K562 (cell line): ENCODE measurements at regions not wholly inside any gene's neighbourhood (a gene's known extent, or its start where the extent isn't known, plus 50 kb on each side); places are given as distances from the start of the nearest gene placed in this dataset.

Source experiments
- BRCA1 ChIP-seq, 2 experiments: fragments of 450-650 bp in 1 of 2; sonication (generic) in 1 of 2; formaldehyde crosslinking in 1 of 2; IDR thresholded peaks; 2 replicates each; pipeline versions ENCODE4 v1.5.0 to v1.6.1; 2017 to 2020; ENCODE audit warnings: mild to moderate bottlenecking in 1 of 2, missing genetic modification reagents in 1 of 2
- CTCF ChIP-seq, 3 experiments: IDR thresholded peaks in 2 of 3; conservative IDR thresholded peaks in 1 of 3; 2 replicates each; pipeline ENCODE4 v1.5.1; 2011 to 2012; ENCODE audit warnings: low read length in 3 of 3, mild to moderate bottlenecking in 3 of 3, control low read depth in 2 of 3, improper control_type of control experiment in 1 of 3, inconsistent platforms in 1 of 3, low read depth in 1 of 3, mixed read lengths in 1 of 3, moderate library complexity in 1 of 3; ENCODE audit not compliant: insufficient read depth in 2 of 3
- ETV6 ChIP-seq, 3 experiments: fragments of 150-350 bp in 1 of 3; sonication (generic) in 1 of 3; formaldehyde crosslinking in 1 of 3; IDR thresholded peaks; 2 replicates each; pipeline versions ENCODE4 v1.6.1 to v1.8.0; 2014 to 2022; ENCODE audit warnings: borderline replicate concordance in 2 of 3, low read depth in 2 of 3, antibody characterized with exemption in 1 of 3, low read length in 1 of 3, mild to moderate bottlenecking in 1 of 3, missing genetic modification reagents in 1 of 3
- EZH2 ChIP-seq: IDR thresholded peaks from 2 replicates; pipeline ENCODE4 v1.6.1; 2012; ENCODE audit warnings: low read depth, mild to moderate bottlenecking, inconsistent platforms, low read length, borderline replicate concordance
- FOXM1 ChIP-seq, 2 experiments: fragments of 450-650 bp in 1 of 2; sonication (generic) in 1 of 2; formaldehyde crosslinking in 1 of 2; IDR thresholded peaks; 2 replicates each; pipeline versions ENCODE4 v1.6.1 to v1.9.0; 2017 to 2022; ENCODE audit warnings: low read depth in 2 of 2, mild to moderate bottlenecking in 2 of 2, missing genetic modification reagents in 1 of 2, moderate library complexity in 1 of 2
- GABPA ChIP-seq: fragments of 200-800 bp; sonication (Bioruptor generic); conservative IDR thresholded peaks from 2 replicates; pipeline ENCODE4 v1.6.1; 2016; ENCODE audit warnings: low read depth, missing genetic modification characterization, missing compliant biosample characterization
- KLF1 ChIP-seq: fragments of 450-650 bp; IDR thresholded peaks from 2 replicates; pipeline ENCODE4 v1.6.1; 2016; ENCODE audit warnings: missing genetic modification characterization, missing compliant biosample characterization
- MAFF ChIP-seq: IDR thresholded peaks from 2 replicates; pipeline ENCODE4 v1.6.1; 2012; ENCODE audit warnings: low read length, improper control_type of control experiment
- NFE2 ChIP-seq: IDR thresholded peaks from 2 replicates; pipeline ENCODE4 v1.6.1; 2014; ENCODE audit warnings: antibody characterized with exemption, low read depth
- PCBP1 ChIP-seq: fragments of 200-400 bp; formaldehyde crosslinking; IDR thresholded peaks from 2 replicates; pipeline ENCODE4 v1.6.1; 2018; ENCODE audit warnings: mild to moderate bottlenecking, low read depth, low read length; ENCODE audit not compliant: poor library complexity, severe bottlenecking
- RUNX1 ChIP-seq: sonication (generic); IDR thresholded peaks from 2 replicates; pipeline ENCODE4 v1.6.1; 2016; ENCODE audit warnings: antibody characterized with exemption, low read depth
- SP1 ChIP-seq: sonication (generic); formaldehyde crosslinking; IDR thresholded peaks from 2 replicates; pipeline ENCODE4 v1.8.1; 2022; ENCODE audit warnings: mild to moderate bottlenecking, missing genetic modification reagents

- TF ChIP-seq RUNX1 (no peak), MAFF (no peak), FOXM1 (IDR thresholded peaks at IDR 0.05; ENCODE audit: low read depth) (no peak), FOXM1 (CRISPR knock-in tag; IDR thresholded peaks at IDR 0.05; ENCODE audit: low read depth) (no peak), EZH2 (no peak), BRCA1 (IDR thresholded peaks at IDR 0.05) (no peak), BRCA1 (CRISPR knock-in tag; IDR thresholded peaks at IDR 0.05) (no peak), GABPA (tag) (no peak), PCBP1 (no peak), SP1 (no peak), CTCF (IDR thresholded peaks at IDR 0.05 in 2 of 3, conservative IDR thresholded peaks at IDR 0.05 in 1 of 3; ENCODE audit: insufficient read depth in 2 of 3, low read depth in 1 of 3, low read length in 3 of 3) (no peak), ETV6 (IDR thresholded peaks at IDR 0.05; ENCODE audit: borderline replicate concordance in 1 of 2, low read depth in 2 of 2, low read length in 1 of 2) (no peak), ETV6 (CRISPR knock-in tag; IDR thresholded peaks at IDR 0.05; ENCODE audit: borderline replicate concordance) (no peak), NFE2 (no peak), KLF1 (no peak)
Observed at GRCh38 chr15:96115642-96116041, 214.9 kb upstream of the NR2F2 start.
